Heart right ventricle (tissue), 16 donors: ENCODE measurements at regions not wholly inside any gene's neighbourhood (a gene's known extent, or its start where the extent isn't known, plus 50 kb on each side); places are given as distances from the start of the nearest gene placed in this dataset.
"Not testable (repeated sequence)": the region's sequence is repeated elsewhere in the genome, so short reads cannot be mapped to it uniquely, and the experiment has no call there.

Experiments
- ATAC-seq, 8 donors: fragments of 200-7000 bp; cut with Tn5 transposase; one replicate each; pipeline ENCODE4 v1.9.1; 2020; ENCODE audit warnings: mild to moderate bottlenecking in 8 of 8, moderate library complexity in 8 of 8, moderate number of reproducible peaks in 1 of 8
- DNase-seq, 2 donors: peaks; one replicate each; pipeline ENCODE4 v3.0.0-alpha.2; 2020
- H3K27ac ChIP-seq, 10 donors: fragments of 200-600 bp; sonication (generic) in 2 of 10; one replicate each; pipeline versions ENCODE4 v1.5.0 to v1.8.0; 2020 to 2022; ENCODE audit warnings: mild to moderate bottlenecking in 3 of 10
- H3K27me3 ChIP-seq, 7 donors: fragments of 200-600 bp; one replicate each; pipeline ENCODE4 v1.8.0; 2021 to 2022; ENCODE audit warnings: mild to moderate bottlenecking in 2 of 7
- H3K36me3 ChIP-seq, 9 donors: fragments of 200-600 bp; sonication (generic) in 1 of 9; one replicate each; pipeline versions ENCODE4 v1.5.0 to v1.8.0; 2020 to 2022; ENCODE audit warnings: mild to moderate bottlenecking in 2 of 9
- H3K4me1 ChIP-seq, 9 donors: fragments of 200-600 bp; sonication (generic) in 1 of 9; one replicate each; pipeline versions ENCODE4 v1.5.0 to v1.8.0; 2020 to 2022; ENCODE audit warnings: mild to moderate bottlenecking in 4 of 9
- H3K4me3 ChIP-seq, 10 donors: fragments of 200-600 bp; sonication (generic) in 2 of 10; one replicate each; pipeline versions ENCODE4 v1.5.0 to v1.8.0; 2020 to 2022; ENCODE audit warnings: mild to moderate bottlenecking in 7 of 10, moderate library complexity in 2 of 10
- H3K9me3 ChIP-seq, 11 donors: fragments of 200-600 bp in 10 of 11; sonication (generic) in 2 of 11; one replicate each; pipeline versions ENCODE4 v1.5.0 to v1.8.0; 2013 to 2022; ENCODE audit warnings: mild to moderate bottlenecking in 2 of 11, control low read depth in 1 of 11, moderate library complexity in 1 of 11
- WGBS, 2 donors: extraction: QIAGEN DNeasy Blood & Tissue Kit; methylation state at CpG; one replicate each; pipeline ENCODE4 v1.1.7; 2013; ENCODE audit warnings: inconsistent platforms in 1 of 2; 5-methylcytosine and 5-hydroxymethylcytosine counted together
- intact Hi-C, 10 donors: fragments of 100-400 bp; cut with DNase I; formaldehyde crosslinking; loops; one replicate each; pipeline versions ENCODE4 v1.11.1 to v1.14.2; 2022
- TF ChIP-seq, protein P1 (sequence below), 9 donors: fragments of 200-600 bp; sonication (generic) in 2 of 9; IDR thresholded peaks; one replicate each; pipeline versions ENCODE4 v1.5.0 to v1.8.0; 2021 to 2022; ENCODE audit warnings: antibody characterized with exemption in 9 of 9, mild to moderate bottlenecking in 5 of 9, moderate library complexity in 1 of 9
- donor health status: Arrhythmogenic right ventricular cardiomyopathy.
- donor health status: ischemic (EF 13 %, LVEDD 7.1; RV severe dilation, severe dysfunction).
- donor health status: healthy with polysubstance abuse.
- donor health status: DM: no; HTN: yes; CAD: no.
- donor health status: DM: no; HTN: no; CAD: no.
- donor health status: ischemic (EF 25% LVEDD 6.9; RV normal size, moderate dysfunction).
- donor health status: ischemic (EF 25% LVEDD 5.7; RV mildly dilated, moderate dysfunction).
- donor health status: healthy.
- donor health status: DM: yes; HTN: yes; CAD: no.
- donor health status: Ischemic cardiomyopathy.
- donor health status: ischemic (EF 35%, LVEDD 5.7; RV mildly dilated, moderate dysfunction).
- donor health status: nonischemic (EF 11% LVEDD 7.7; RV severe dilation, severe dysfunction).
- donor health status: DM: yes; HTN: yes; CAD: no.
- donor health status: PGD.
- donor health status: ischemic (EF 29% LVEDD 5.4; RV normal size, mild dysfunction).
- donor health status: nonischemic (EF 23%, LVEDD 6.1; RV moderate dilation, normal function).

DNA sequence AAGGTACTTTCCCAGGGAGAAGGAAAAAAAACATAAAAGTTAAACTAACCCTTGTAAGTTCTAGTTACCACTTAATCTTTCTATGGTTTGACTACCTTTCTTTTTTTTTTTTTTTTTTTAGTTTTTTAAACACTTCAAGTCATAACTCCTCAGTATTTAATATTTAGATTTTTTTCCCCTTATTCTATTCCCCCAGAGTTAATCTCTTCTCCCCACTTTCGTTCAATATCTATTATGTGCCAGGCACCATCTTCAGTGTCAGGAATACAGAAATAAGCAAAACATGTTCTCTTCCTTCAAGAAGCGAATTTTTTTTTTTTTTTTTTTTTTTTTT, 62.0 kb upstream of the LOC128125822 start:
- Histone ChIP-seq H3K36me3 (no peaks in the 10 kb centered on the region), H3K27ac (no peak overlapping the region), H3K9me3 (no peaks in the 10 kb centered on the region), H3K4me3 (no peak overlapping the region), H3K27me3 (no peaks in the 10 kb centered on the region), H3K4me1 (peaks cover 0 to 12% (median 3%) of the 10 kb centered on the region in 9 donors)
- DNase-seq (no peak), ATAC-seq (no peak)
- WGBS, 2 donors, result 69 to 70% methylated on average over 2 of the region's 2 CpGs
- intact Hi-C loops, result no loop called here
- TF ChIP-seq, protein P1, sequence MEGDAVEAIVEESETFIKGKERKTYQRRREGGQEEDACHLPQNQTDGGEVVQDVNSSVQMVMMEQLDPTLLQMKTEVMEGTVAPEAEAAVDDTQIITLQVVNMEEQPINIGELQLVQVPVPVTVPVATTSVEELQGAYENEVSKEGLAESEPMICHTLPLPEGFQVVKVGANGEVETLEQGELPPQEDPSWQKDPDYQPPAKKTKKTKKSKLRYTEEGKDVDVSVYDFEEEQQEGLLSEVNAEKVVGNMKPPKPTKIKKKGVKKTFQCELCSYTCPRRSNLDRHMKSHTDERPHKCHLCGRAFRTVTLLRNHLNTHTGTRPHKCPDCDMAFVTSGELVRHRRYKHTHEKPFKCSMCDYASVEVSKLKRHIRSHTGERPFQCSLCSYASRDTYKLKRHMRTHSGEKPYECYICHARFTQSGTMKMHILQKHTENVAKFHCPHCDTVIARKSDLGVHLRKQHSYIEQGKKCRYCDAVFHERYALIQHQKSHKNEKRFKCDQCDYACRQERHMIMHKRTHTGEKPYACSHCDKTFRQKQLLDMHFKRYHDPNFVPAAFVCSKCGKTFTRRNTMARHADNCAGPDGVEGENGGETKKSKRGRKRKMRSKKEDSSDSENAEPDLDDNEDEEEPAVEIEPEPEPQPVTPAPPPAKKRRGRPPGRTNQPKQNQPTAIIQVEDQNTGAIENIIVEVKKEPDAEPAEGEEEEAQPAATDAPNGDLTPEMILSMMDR (IDR thresholded peaks at IDR 0.05), result no peak

DNA sequence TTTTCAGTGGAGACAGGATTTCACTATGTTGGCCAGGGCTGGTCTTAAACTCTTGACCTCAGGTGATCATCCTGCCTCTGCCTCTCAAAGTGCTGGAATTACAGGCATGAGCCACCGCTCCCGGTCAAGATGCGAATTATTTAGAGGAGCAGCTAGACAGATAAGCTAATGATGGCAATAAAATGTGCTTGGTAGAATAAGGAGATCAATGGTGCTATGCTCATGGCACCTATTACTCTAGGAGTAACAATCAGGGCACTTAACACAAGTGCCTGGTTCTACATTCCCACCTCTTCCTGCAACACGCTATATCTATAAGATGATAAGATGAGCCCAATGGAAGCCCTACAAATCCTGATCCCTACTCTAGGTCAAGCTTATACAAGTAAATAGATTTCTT, 61.4 kb upstream of the LOC128125822 start:
- H3K27ac ChIP-seq, result no peak overlapping the region
- DNase-seq (no peak), ATAC-seq (no peak)
- H3K4me3 ChIP-seq, result no peak overlapping the region
- intact Hi-C loops, result no loop called here
- TF ChIP-seq, protein P1 (IDR thresholded peaks at IDR 0.05), result no peak
- no peaks in the 10 kb centered on the region for H3K36me3 ChIP-seq
- peaks cover 0 to 12% (median 3%) of the 10 kb centered on the region in 9 donors for H3K4me1 ChIP-seq
- no peaks in the 10 kb centered on the region for H3K27me3 ChIP-seq
- WGBS, 2 donors, result 91 to 92% methylated on average over 4 of the region's 4 CpGs
- no peaks in the 10 kb centered on the region for H3K9me3 ChIP-seq

- H3K9me3 ChIP-seq, result no peaks in the 10 kb centered on the region
- TF ChIP-seq, protein P1 (IDR thresholded peaks at IDR 0.05), result no peak
- H3K4me1 ChIP-seq, result peaks cover 0 to 8% (median 3%) of the 10 kb centered on the region in 9 donors
- ATAC-seq, result no peak
- H3K36me3 ChIP-seq, result no peaks in the 10 kb centered on the region
- no peak overlapping the region for H3K27ac ChIP-seq
- no peaks in the 10 kb centered on the region for H3K27me3 ChIP-seq
- 79 to 87% methylated on average over 4 of the region's 4 CpGs for whole genome bisulfite sequencing, 2 donors
- intact Hi-C loops, result no loop called here
- DNase-seq, result no peak
- H3K4me3 ChIP-seq, result no peak overlapping the region
Observed at GRCh38 chr6:63514488-63515173, 57.6 kb upstream of the LOC128125822 start.

- DNase-seq, H3K9me3 ChIP-seq, intact Hi-C loops, H3K27me3 ChIP-seq, ATAC-seq, H3K36me3 ChIP-seq, H3K27ac ChIP-seq, H3K4me3 ChIP-seq, H3K4me1 ChIP-seq: not testable (repeated sequence)
- WGBS, 2 donors, result 86 to 88% methylated on average over 5 of the region's 5 CpGs
Observed at GRCh38 chr6:63515227-63515626, 57.1 kb upstream of the LOC128125822 start.

GRCh38 chr6:63516186-63516944, 55.9 kb upstream of the LOC128125822 start:
- DNase-seq (no peak), ATAC-seq (no peak)
- Histone ChIP-seq H3K36me3 (no peaks in the 10 kb centered on the region), H3K27me3 (no peaks in the 10 kb centered on the region), H3K9me3 (no peaks in the 10 kb centered on the region), H3K4me3 (no peak overlapping the region), H3K4me1 (no peaks in the 10 kb centered on the region), H3K27ac (no peak overlapping the region)
- TF ChIP-seq, protein P1 (IDR thresholded peaks at IDR 0.05), result no peak
- intact Hi-C loops, result no loop called here
- WGBS, 2 donors, result 77 to 84% methylated on average over 2 of the region's 2 CpGs
